OCI-LY7 (cell line): ENCODE measurements at regions not wholly inside any gene's neighbourhood (a gene's known extent, or its start where the extent isn't known, plus 50 kb on each side); places are given as distances from the start of the nearest gene placed in this dataset.

ENCODE experiments used
- BruUV-seq: library from RNA; stranded (reverse); fragments of 400-500 nt; replicated peaks from 2 replicates; lab custom pipeline; 2021; lab: Mats Ljungman, UMichigan
- CTCF ChIA-PET: fragments of 300-600 bp; sonication (Branson Sonifier 250); formaldehyde crosslinking; loops from one replicate; lab custom pipeline; 2022; ENCODE audit warnings: antibody characterized with exemption; ENCODE audit not compliant: unreplicated experiment; lab: Charles Lee
- POLR2A ChIA-PET: fragments of 300-600 bp; sonication (Branson Sonifier 250); formaldehyde crosslinking; loops from one replicate; lab custom pipeline; 2022; ENCODE audit warnings: antibody characterized with exemption; lab: Charles Lee
- DNase-seq: peaks from one replicate; pipeline ENCODE4 v3.0.0-alpha.2; 2015; ENCODE audit warnings: low spot score
- H2AFZ ChIP-seq: fragments of 200-600 bp; sonication (generic), shearing (Covaris generic); 2 replicates; pipeline ENCODE4 v1.6.1; 2014; ENCODE audit warnings: mild to moderate bottlenecking, antibody characterized with exemption, low read length, moderate library complexity
- H3K27ac ChIP-seq: fragments of 200-600 bp; sonication (generic); 2 replicates; pipeline ENCODE4 v1.5.1; 2014; ENCODE audit warnings: mixed run types, low read depth, mild to moderate bottlenecking, moderate library complexity, low read length, inconsistent platforms; ENCODE audit not compliant: poor library complexity, severe bottlenecking
- H3K36me3 ChIP-seq: fragments of 200-600 bp; sonication (generic); 2 replicates; pipeline ENCODE4 v1.6.1; 2014; ENCODE audit warnings: mild to moderate bottlenecking, antibody characterized with exemption, low read length, moderate library complexity, mixed read lengths; ENCODE audit not compliant: insufficient read depth
- H3K4me1 ChIP-seq: fragments of 200-600 bp; sonication (generic); 2 replicates; pipeline ENCODE4 v1.5.1; 2014; ENCODE audit warnings: mild to moderate bottlenecking, low read length; ENCODE audit not compliant: insufficient read depth, poor library complexity, severe bottlenecking
- H3K4me2 ChIP-seq: fragments of 200-600 bp; sonication (generic); 2 replicates; pipeline ENCODE4 v1.6.1; 2014; ENCODE audit warnings: mild to moderate bottlenecking, low read length
- H3K4me3 ChIP-seq: fragments of 200-600 bp; sonication (generic); 2 replicates; pipeline ENCODE4 v1.5.1; 2014; ENCODE audit warnings: mild to moderate bottlenecking, low read depth, low read length; ENCODE audit not compliant: poor library complexity, severe bottlenecking
- H3K79me2 ChIP-seq: fragments of 200-600 bp; sonication (generic); 2 replicates; pipeline ENCODE4 v1.6.1; 2016; ENCODE audit warnings: low read depth, mild to moderate bottlenecking, low read length, moderate library complexity, mixed read lengths; ENCODE audit not compliant: insufficient read depth
- H3K9me2 ChIP-seq: fragments of 200-600 bp; sonication (generic); 2 replicates; pipeline ENCODE4 v1.6.1; 2016; ENCODE audit warnings: mild to moderate bottlenecking, low read length, mixed read lengths; ENCODE audit not compliant: insufficient read depth
- H3K9me3 ChIP-seq: fragments of 200-600 bp; sonication (generic); 2 replicates; pipeline ENCODE4 v1.6.1; 2014; ENCODE audit warnings: mild to moderate bottlenecking, mixed run types, low read length, mixed read lengths
- H4K20me1 ChIP-seq: fragments of 200-600 bp; sonication (generic); 2 replicates; pipeline ENCODE4 v1.6.1; 2014; ENCODE audit warnings: mild to moderate bottlenecking, antibody characterized with exemption, low read length, moderate library complexity, mixed read lengths; ENCODE audit not compliant: insufficient read depth
- EZH2phosphoT487 ChIP-seq: fragments of 200-600 bp; sonication (generic); IDR thresholded peaks from 2 replicates; pipeline ENCODE4 v1.6.1; 2018; ENCODE audit warnings: low read depth, borderline replicate concordance, mild to moderate bottlenecking, mixed run types, antibody characterized with exemption, low read length, moderate library complexity, mixed read lengths
- intact Hi-C: fragments of 100-400 bp; cut with micrococcal nuclease; formaldehyde crosslinking; loops from one replicate; pipeline ENCODE4 v1.10.0; 2022; ENCODE audit not compliant: unreplicated experiment
- TF ChIP-seq, protein P1 (sequence below): fragments of 200-600 bp; sonication (generic); conservative IDR thresholded peaks from 2 replicates; pipeline ENCODE4 v1.5.1; 2014; ENCODE audit warnings: mild to moderate bottlenecking, antibody characterized with exemption, low read length, moderate library complexity, mixed read lengths

DNA sequence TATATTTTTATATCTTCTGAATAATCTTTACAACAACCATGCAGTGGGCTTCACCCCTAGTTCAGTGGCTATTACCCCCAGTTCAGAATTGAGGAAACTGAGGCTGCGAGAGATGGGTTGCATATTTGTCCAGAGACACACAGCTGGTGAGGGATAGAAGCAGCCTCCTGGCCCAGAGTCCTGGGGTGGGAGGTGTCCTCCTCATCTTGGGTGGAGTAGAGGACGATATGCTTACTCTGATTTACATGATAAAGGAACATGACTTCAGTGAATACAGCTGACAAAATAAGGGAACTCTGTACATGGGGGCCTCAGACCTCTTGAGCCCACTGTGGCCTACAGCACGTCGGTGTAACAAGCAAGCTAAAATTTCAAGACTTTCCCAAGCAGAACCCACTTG is 214.7 kb downstream of the FBXO15 start:
- CTCF ChIA-PET: no interaction called here

GRCh38 chr18:73927496-73927895 is 220.1 kb downstream of the FBXO15 start:
- H3K79me2 ChIP-seq: no peaks in the 10 kb centered on the region
- intact Hi-C loops: no loop called here
- H3K4me3 ChIP-seq: no peak overlapping the region
- H3K4me1 ChIP-seq: no peaks in the 10 kb centered on the region
- ChIA-PET CTCF (no interaction called here), POLR2A (interaction anchor here (0.7 kb wide), 1 partner anchor 94 kb away, joined by 3 read pairs; no protein-coding TSS in a partner anchor)
- BruUV-seq: no TSS peak
- no peaks in the 10 kb centered on the region for H4K20me1 ChIP-seq
- no peak overlapping the region for H3K4me2 ChIP-seq
- H2AFZ ChIP-seq: no peak overlapping the region
- no peaks in the 10 kb centered on the region for H3K9me3 ChIP-seq
- no peaks in the 10 kb centered on the region for H3K36me3 ChIP-seq
- no peak overlapping the region for H3K27ac ChIP-seq
- no peak for DNase-seq
- no peaks in the 10 kb centered on the region for H3K9me2 ChIP-seq
- TF ChIP-seq, protein P1, sequence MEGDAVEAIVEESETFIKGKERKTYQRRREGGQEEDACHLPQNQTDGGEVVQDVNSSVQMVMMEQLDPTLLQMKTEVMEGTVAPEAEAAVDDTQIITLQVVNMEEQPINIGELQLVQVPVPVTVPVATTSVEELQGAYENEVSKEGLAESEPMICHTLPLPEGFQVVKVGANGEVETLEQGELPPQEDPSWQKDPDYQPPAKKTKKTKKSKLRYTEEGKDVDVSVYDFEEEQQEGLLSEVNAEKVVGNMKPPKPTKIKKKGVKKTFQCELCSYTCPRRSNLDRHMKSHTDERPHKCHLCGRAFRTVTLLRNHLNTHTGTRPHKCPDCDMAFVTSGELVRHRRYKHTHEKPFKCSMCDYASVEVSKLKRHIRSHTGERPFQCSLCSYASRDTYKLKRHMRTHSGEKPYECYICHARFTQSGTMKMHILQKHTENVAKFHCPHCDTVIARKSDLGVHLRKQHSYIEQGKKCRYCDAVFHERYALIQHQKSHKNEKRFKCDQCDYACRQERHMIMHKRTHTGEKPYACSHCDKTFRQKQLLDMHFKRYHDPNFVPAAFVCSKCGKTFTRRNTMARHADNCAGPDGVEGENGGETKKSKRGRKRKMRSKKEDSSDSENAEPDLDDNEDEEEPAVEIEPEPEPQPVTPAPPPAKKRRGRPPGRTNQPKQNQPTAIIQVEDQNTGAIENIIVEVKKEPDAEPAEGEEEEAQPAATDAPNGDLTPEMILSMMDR: no peak
- TF ChIP-seq EZH2phosphoT487: no peak

More for the DNA sequence above, 214.7 kb downstream of the FBXO15 start:
- H3K27ac ChIP-seq: no peak overlapping the region
- H4K20me1 ChIP-seq: no peaks in the 10 kb centered on the region
- no peak for DNase-seq
- no peaks in the 10 kb centered on the region for H3K9me2 ChIP-seq
- TF ChIP-seq, protein P1: no peak
- TF ChIP-seq EZH2phosphoT487: no peak
- POLR2A ChIA-PET: no interaction called here
- no peak overlapping the region for H2AFZ ChIP-seq
- no peak overlapping the region for H3K4me3 ChIP-seq
- no TSS peak for BruUV-seq
- H3K4me1 ChIP-seq: no peaks in the 10 kb centered on the region
- intact Hi-C loops: no loop called here
- no peak overlapping the region for H3K4me2 ChIP-seq
- no peaks in the 10 kb centered on the region for H3K79me2 ChIP-seq
- H3K36me3 ChIP-seq: no peaks in the 10 kb centered on the region
- no peaks in the 10 kb centered on the region for H3K9me3 ChIP-seq

DNA sequence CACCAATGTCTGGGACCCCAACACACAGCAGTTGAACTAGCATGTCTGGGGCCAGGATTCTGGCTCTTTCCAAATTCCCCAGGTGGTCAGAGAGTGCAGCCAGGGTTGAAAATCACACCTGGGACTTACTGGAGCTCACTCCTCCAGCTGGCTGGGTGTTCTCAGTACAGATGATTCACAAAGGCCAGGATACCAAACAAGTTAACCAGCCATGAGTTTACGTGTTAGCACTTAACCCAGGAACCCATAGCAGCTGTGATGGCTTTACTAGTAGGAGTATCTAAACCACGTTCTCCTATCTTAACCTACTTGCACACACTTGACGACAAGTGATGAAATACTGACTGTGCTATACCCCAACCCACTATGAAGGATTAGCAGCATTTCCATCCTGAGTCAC is 222.8 kb downstream of the FBXO15 start:
- no peak for TF ChIP-seq EZH2phosphoT487
- TF ChIP-seq, protein P1: no peak
- Histone ChIP-seq H2AFZ (no peak overlapping the region), H4K20me1 (no peaks in the 10 kb centered on the region), H3K27ac (no peak overlapping the region), H3K9me3 (no peaks in the 10 kb centered on the region), H3K36me3 (no peaks in the 10 kb centered on the region), H3K4me1 (no peaks in the 10 kb centered on the region), H3K9me2 (no peaks in the 10 kb centered on the region), H3K4me2 (no peak overlapping the region), H3K4me3 (no peak overlapping the region), H3K79me2 (no peaks in the 10 kb centered on the region)
- ChIA-PET POLR2A (no interaction called here), CTCF (no interaction called here)
- intact Hi-C loops: no loop called here
- no peak for DNase-seq
- no TSS peak for BruUV-seq
